Activated CD4-positive, CD25-positive, alpha-beta regulatory T cell treated with anti-CD3 and anti-CD28 coated beads, Interleukin-2, amount 50 U/mL, for 72 hours (primary cell): ENCODE measurements at regions not wholly inside any gene's neighbourhood (a gene's known extent, or its start where the extent isn't known, plus 50 kb on each side); places are given as distances from the start of the nearest gene placed in this dataset.

Source experiments
- DNase-seq: peaks from one replicate; pipeline ENCODE4 v3.0.0; 2021

GRCh38 chr10:130372222-130372621, 236.0 kb downstream of the GLRX3 start:
- DNase-seq: no peak

GRCh38 chr10:130372866-130373265, 236.7 kb downstream of the GLRX3 start:
- DNase-seq: no peak

GRCh38 chr10:130377986-130378540, 241.9 kb downstream of the GLRX3 start:
- no peak for DNase-seq

GRCh38 chr10:130378556-130379400, 242.6 kb downstream of the GLRX3 start:
- no peak for DNase-seq

GRCh38 chr10:130380056-130380455, 243.9 kb downstream of the GLRX3 start:
- DNase-seq: no peak

GRCh38 chr10:130382031-130382430, 245.8 kb downstream of the GLRX3 start:
- DNase-seq: no peak

GRCh38 chr10:130387936-130388580, 251.9 kb downstream of the GLRX3 start:
- no peak for DNase-seq

GRCh38 chr10:130388746-130389145, 252.6 kb downstream of the GLRX3 start:
- DNase-seq: no peak

- no peak for DNase-seq
These were observed 253.7 kb downstream of the GLRX3 start for GRCh38 chr10:130389906-130390305.

GRCh38 chr10:130392031-130392430, 255.8 kb downstream of the GLRX3 start:
- no peak for DNase-seq

- no peak for DNase-seq
These were observed 257.2 kb downstream of the GLRX3 start for GRCh38 chr10:130393342-130393741.

- no peak for DNase-seq
These were observed 258.6 kb downstream of the GLRX3 start for GRCh38 chr10:130394832-130395231.

- no peak for DNase-seq
These were observed 259.2 kb downstream of the GLRX3 start for GRCh38 chr10:130395248-130395936.

GRCh38 chr10:130396044-130396443, 259.9 kb downstream of the GLRX3 start:
- no peak for DNase-seq

GRCh38 chr10:130398090-130398994, 262.2 kb downstream of the GLRX3 start:
- no peak for DNase-seq

- no peak for DNase-seq
These were observed 263.3 kb downstream of the GLRX3 start for GRCh38 chr10:130399425-130399950.

- no peak for DNase-seq
These were observed 264.7 kb downstream of the GLRX3 start for GRCh38 chr10:130400890-130401289.

GRCh38 chr10:130401860-130402765, 265.9 kb downstream of the GLRX3 start:
- DNase-seq: no peak

GRCh38 chr10:130403153-130404075, 267.2 kb downstream of the GLRX3 start:
- no peak for DNase-seq
